Tibial nerve (tissue), 4 donors: ENCODE measurements at regions not wholly inside any gene's neighbourhood (a gene's known extent, or its start where the extent isn't known, plus 50 kb on each side); places are given as distances from the start of the nearest gene placed in this dataset.

Source experiments
- DNase-seq, 2 donors: peaks; one replicate each; pipeline ENCODE4 v3.0.0-alpha.2; 2019; ENCODE audit warnings: low spot score in 2 of 2
- H3K27ac ChIP-seq, 4 donors: fragments of 200-600 bp; sonication (generic) in 3 of 4; one replicate each; pipeline ENCODE4 v1.5.1; 2017 to 2019; ENCODE audit warnings: mild to moderate bottlenecking in 1 of 4
- H3K27me3 ChIP-seq, 2 donors: fragments of 200-600 bp; sonication (generic) in 1 of 2; one replicate each; pipeline versions ENCODE4 v1.5.1 to v1.6.0; 2017 to 2019
- H3K36me3 ChIP-seq, 3 donors: fragments of 200-600 bp; sonication (generic); one replicate each; pipeline ENCODE4 v1.5.1; 2018 to 2019
- H3K4me1 ChIP-seq, 4 donors: fragments of 200-600 bp; sonication (generic) in 3 of 4; one replicate each; pipeline ENCODE4 v1.5.1; 2017 to 2019
- H3K4me3 ChIP-seq, 4 donors: fragments of 200-600 bp; sonication (generic) in 3 of 4; one replicate each; pipeline ENCODE4 v1.5.1; 2017 to 2019; ENCODE audit warnings: mild to moderate bottlenecking in 1 of 4, moderate library complexity in 1 of 4
- H3K9me3 ChIP-seq, 4 donors: fragments of 200-600 bp; sonication (generic) in 3 of 4; one replicate each; pipeline ENCODE4 v1.5.1; 2017 to 2019
- CTCF ChIP-seq, 5 experiments: fragments of 200-600 bp in 3 of 5; fragments of 450-650 bp in 2 of 5; sonication (generic) in 3 of 5; IDR thresholded peaks; one replicate each; pipeline ENCODE4 v1.5.1; 2016 to 2019; ENCODE audit warnings: antibody characterized with exemption in 5 of 5, mild to moderate bottlenecking in 3 of 5, moderate library complexity in 2 of 5
- EP300 ChIP-seq, 2 donors: sonication (generic); formaldehyde crosslinking; IDR thresholded peaks; one replicate each; pipeline ENCODE4 v1.6.1; 2017; ENCODE audit warnings: antibody characterized with exemption in 2 of 2, mild to moderate bottlenecking in 1 of 2
- POLR2A ChIP-seq, 2 donors: fragments of 450-650 bp; IDR thresholded peaks; one replicate each; pipeline ENCODE4 v1.6.1; 2017; ENCODE audit warnings: antibody characterized with exemption in 2 of 2, mild to moderate bottlenecking in 2 of 2, moderate library complexity in 2 of 2
- WGBS, 2 donors: methylation state at CpG; one replicate each; pipeline ENCODE4 v1.1.5; 2018; 5-methylcytosine and 5-hydroxymethylcytosine counted together

DNA sequence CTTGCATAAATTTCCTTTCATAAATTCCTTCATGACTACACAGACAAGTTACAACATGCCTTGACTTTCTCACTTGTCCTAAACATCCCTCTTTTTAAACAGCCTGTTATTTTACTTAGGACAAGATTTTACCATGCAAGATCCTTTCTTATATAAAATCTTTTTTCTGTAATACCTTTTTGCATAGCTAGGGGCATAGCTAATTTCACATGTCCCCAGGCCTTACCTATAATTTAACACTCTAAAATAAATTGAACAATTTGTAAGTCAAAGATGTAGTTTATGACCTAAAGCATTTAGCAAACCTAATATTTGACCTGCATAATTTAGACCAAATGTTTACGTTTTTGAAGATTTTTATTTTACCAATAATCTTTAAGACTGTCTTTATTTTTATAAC, 396.3 kb upstream of the FSTL5 start:
- 92 to 93% methylated on average over 1 of the region's 1 CpG for WGBS, 2 donors
- no peaks in the 10 kb centered on the region for H3K27me3 ChIP-seq

GRCh38 chr4:162557516-162558106, 393.8 kb upstream of the FSTL5 start:
- no peak for DNase-seq
- Histone ChIP-seq H3K9me3 (no peaks in the 10 kb centered on the region), H3K27me3 (no peaks in the 10 kb centered on the region), H3K4me3 (no peak overlapping the region), H3K4me1 (no peaks in the 10 kb centered on the region), H3K36me3 (no peaks in the 10 kb centered on the region), H3K27ac (no peak overlapping the region)
- TF ChIP-seq EP300 (IDR thresholded peaks at IDR 0.05) = no peak
- no peak for TF ChIP-seq CTCF (IDR thresholded peaks at IDR 0.05)
- no peak for TF ChIP-seq POLR2A (IDR thresholded peaks at IDR 0.05)
- WGBS, 2 donors = 74 to 82% methylated on average over 4 of the region's 4 CpGs

More for the DNA sequence above, 396.3 kb upstream of the FSTL5 start:
- Histone ChIP-seq H3K4me3 (no peak overlapping the region), H3K9me3 (no peaks in the 10 kb centered on the region), H3K36me3 (no peaks in the 10 kb centered on the region), H3K4me1 (no peaks in the 10 kb centered on the region), H3K27ac (no peak overlapping the region)
- TF ChIP-seq EP300 (IDR thresholded peaks at IDR 0.05) = no peak
- TF ChIP-seq POLR2A (IDR thresholded peaks at IDR 0.05) = no peak
- no peak for TF ChIP-seq CTCF (IDR thresholded peaks at IDR 0.05)
- no peak for DNase-seq

- no peak for TF ChIP-seq POLR2A (IDR thresholded peaks at IDR 0.05)
- TF ChIP-seq CTCF (IDR thresholded peaks at IDR 0.05) = no peak
- TF ChIP-seq EP300 (IDR thresholded peaks at IDR 0.05) = no peak
- no peaks in the 10 kb centered on the region for H3K27me3 ChIP-seq
- no peak overlapping the region for H3K4me3 ChIP-seq
- no peak overlapping the region for H3K27ac ChIP-seq
- 57 to 67% methylated on average over 1 of the region's 1 CpG for WGBS, 2 donors
- no peaks in the 10 kb centered on the region for H3K9me3 ChIP-seq
- DNase-seq = no peak
- H3K36me3 ChIP-seq = no peaks in the 10 kb centered on the region
- H3K4me1 ChIP-seq = no peaks in the 10 kb centered on the region
Observed at GRCh38 chr4:162535121-162535520, 371.3 kb upstream of the FSTL5 start.

- Histone ChIP-seq H3K27ac (no peak overlapping the region), H3K27me3 (no peaks in the 10 kb centered on the region), H3K9me3 (no peaks in the 10 kb centered on the region), H3K4me3 (no peak overlapping the region), H3K4me1 (no peaks in the 10 kb centered on the region), H3K36me3 (no peaks in the 10 kb centered on the region)
- TF ChIP-seq EP300 (IDR thresholded peaks at IDR 0.05) = no peak
- TF ChIP-seq POLR2A (IDR thresholded peaks at IDR 0.05) = no peak
- no peak for TF ChIP-seq CTCF (IDR thresholded peaks at IDR 0.05)
- no peak for DNase-seq
- WGBS, 2 donors = 75 to 83% methylated on average over 4 of the region's 4 CpGs
Observed at GRCh38 chr4:162523171-162523570, 359.4 kb upstream of the FSTL5 start.

- Histone ChIP-seq H3K4me1 (no peaks in the 10 kb centered on the region), H3K27me3 (no peaks in the 10 kb centered on the region), H3K4me3 (no peak overlapping the region), H3K9me3 (no peaks in the 10 kb centered on the region), H3K27ac (no peak overlapping the region), H3K36me3 (no peaks in the 10 kb centered on the region)
- WGBS, 2 donors = 58 to 60% methylated on average over 1 of the region's 1 CpG
- no peak for TF ChIP-seq POLR2A (IDR thresholded peaks at IDR 0.05)
- no peak for TF ChIP-seq CTCF (IDR thresholded peaks at IDR 0.05)
- no peak for TF ChIP-seq EP300 (IDR thresholded peaks at IDR 0.05)
- DNase-seq = no peak
Observed at GRCh38 chr4:162522724-162523123, 358.9 kb upstream of the FSTL5 start.
